GM12878 (cell line): ENCODE measurements at regions not wholly inside any gene's neighbourhood (a gene's known extent, or its start where the extent isn't known, plus 50 kb on each side); places are given as distances from the start of the nearest gene placed in this dataset.

Experiments used
- ATAC-seq: fragments of 200-7000 bp; cut with Tn5 transposase; 3 replicates; pipeline ENCODE4 v1.9.1; 2020; ENCODE audit warnings: mild to moderate bottlenecking, moderate library complexity
- BruUV-seq: library from RNA; stranded (reverse); fragments of 400-500 nt; replicated peaks from 2 replicates; lab custom pipeline; 2021; lab: Mats Ljungman, UMichigan
- CTCF ChIA-PET: fragments of 300-600 bp; sonication (Branson Sonifier 250); formaldehyde crosslinking; extraction: SDS; loops from one replicate; lab custom pipeline; 2021; ENCODE audit warnings: inconsistent platforms; lab: Yijun Ruan, JAX
- POLR2A ChIA-PET: fragments of 350-600 bp; formaldehyde crosslinking; extraction: SDS; loops from one replicate; lab custom pipeline; 2021; ENCODE audit warnings: inconsistent platforms; lab: Charles Lee
- RAD21 ChIA-PET: fragments of 300-600 bp; sonication (Branson Sonifier 250); formaldehyde crosslinking; loops from one replicate; lab custom pipeline; 2023; ENCODE audit warnings: antibody characterized with exemption; ENCODE audit not compliant: unreplicated experiment; lab: Charles Lee
- SMC1A ChIA-PET: fragments of 300-600 bp; sonication (Branson Sonifier 250); formaldehyde crosslinking; loops from one replicate; lab custom pipeline; 2023; ENCODE audit not compliant: unreplicated experiment, uncharacterized antibody; lab: Charles Lee
- DNase-seq: peaks from one replicate; pipeline ENCODE4 v3.0.0-alpha.2; 2011; ENCODE audit warnings: low read depth, low spot score
- FAIRE-seq: peaks from 3 replicates; lab custom pipeline; 2011; peaks lifted over from hg19 to GRCh38; lab: Jason Lieb, UNC
- H2AFZ ChIP-seq: 2 replicates; pipeline ENCODE4 v1.6.0; 2011; ENCODE audit warnings: low read depth, low read length, control low read depth; ENCODE audit not compliant: control insufficient read depth
- H3K27ac ChIP-seq: 2 replicates; pipeline ENCODE4 v1.5.1; 2011; ENCODE audit warnings: control low read depth; ENCODE audit not compliant: control insufficient read depth, insufficient read depth
- H3K27me3 ChIP-seq, 2 experiments: replicated peaks in 1 of 2; 2 replicates each; pipeline versions ENCODE4 v1.6.0 to v1.6.1; 2011; ENCODE audit warnings: low read length in 1 of 2; ENCODE audit not compliant: control insufficient read depth in 2 of 2, insufficient read depth in 2 of 2
- H3K36me3 ChIP-seq, 2 experiments: 2 replicates each; pipeline ENCODE4 v1.5.1; 2011; ENCODE audit warnings: low read length in 1 of 2; ENCODE audit not compliant: control insufficient read depth in 2 of 2, insufficient read depth in 2 of 2
- H3K4me1 ChIP-seq: 2 replicates; pipeline ENCODE4 v1.6.1; 2011; ENCODE audit warnings: mild to moderate bottlenecking, low read length, moderate library complexity, mixed read lengths; ENCODE audit not compliant: control insufficient read depth, insufficient read depth
- H3K4me2 ChIP-seq: 2 replicates; pipeline ENCODE4 v1.6.0; 2011; ENCODE audit warnings: control low read depth; ENCODE audit not compliant: control insufficient read depth, insufficient read depth
- H3K4me3 ChIP-seq: fragments of 200-600 bp; sonication (generic); 2 replicates; pipeline ENCODE4 v1.5.1; 2016
- H3K79me2 ChIP-seq: 2 replicates; pipeline ENCODE4 v1.6.0; 2011; ENCODE audit warnings: low read length; ENCODE audit not compliant: control insufficient read depth, insufficient read depth
- H3K9ac ChIP-seq: 2 replicates; pipeline ENCODE4 v1.8.0; 2011; ENCODE audit warnings: low read length, control low read depth, mixed read lengths; ENCODE audit not compliant: control insufficient read depth, insufficient read depth
- H3K9me3 ChIP-seq: replicated peaks from 3 replicates; pipeline ENCODE4 v1.5.1; 2011; ENCODE audit warnings: mild to moderate bottlenecking, low read length; ENCODE audit not compliant: control insufficient read depth, insufficient read depth
- H4K20me1 ChIP-seq: 2 replicates; pipeline ENCODE4 v1.6.0; 2011; ENCODE audit not compliant: control insufficient read depth, insufficient read depth
- ASH2L ChIP-seq: fragments of 300-600, 200-600 bp; sonication (generic); IDR thresholded peaks from 2 replicates; pipeline ENCODE4 v1.6.1; 2017; ENCODE audit warnings: low read depth, mild to moderate bottlenecking, borderline replicate concordance
- ATF7 ChIP-seq: fragments of 450-650 bp; IDR thresholded peaks from 2 replicates; pipeline ENCODE4 v1.6.1; 2016; ENCODE audit warnings: low read depth, mild to moderate bottlenecking
- DPF2 ChIP-seq: fragments of 450-650 bp; IDR thresholded peaks from 2 replicates; pipeline ENCODE4 v1.6.1; 2017; ENCODE audit warnings: mild to moderate bottlenecking
- EP300 ChIP-seq, 2 experiments: fragments of 150-350 bp in 1 of 2; IDR thresholded peaks; 2 replicates each; pipeline ENCODE4 v1.6.1; 2011 to 2012; ENCODE audit warnings: low read depth in 2 of 2, low read length in 2 of 2, borderline replicate concordance in 1 of 2, improper control_type of control experiment in 1 of 2, inconsistent platforms in 1 of 2; ENCODE audit not compliant: control insufficient read depth in 1 of 2
- ETV6 ChIP-seq, 2 experiments: fragments of 450-650 bp in 1 of 2; IDR thresholded peaks in 1 of 2; conservative IDR thresholded peaks in 1 of 2; 2 replicates each; pipeline ENCODE4 v1.6.1; 2014; ENCODE audit warnings: antibody characterized with exemption in 1 of 2, borderline replicate concordance in 1 of 2, low read depth in 1 of 2, mild to moderate bottlenecking in 1 of 2, moderate library complexity in 1 of 2
- HDAC6 ChIP-seq: fragments of 200-600 bp; sonication (generic); IDR thresholded peaks from one replicate; pipeline ENCODE4 v1.8.0; 2017; ENCODE audit warnings: antibody characterized with exemption; ENCODE audit not compliant: unreplicated experiment
- IKZF1 ChIP-seq: fragments of 450-650 bp; conservative IDR thresholded peaks from 2 replicates; pipeline ENCODE4 v1.6.1; 2017; ENCODE audit warnings: antibody characterized with exemption, mild to moderate bottlenecking
- JUNB ChIP-seq: IDR thresholded peaks from 2 replicates; pipeline ENCODE4 v1.6.1; 2016; ENCODE audit warnings: antibody characterized with exemption, mild to moderate bottlenecking
- MEF2B ChIP-seq: fragments of 450-650 bp; IDR thresholded peaks from 2 replicates; pipeline ENCODE4 v1.6.1; 2018; ENCODE audit warnings: mild to moderate bottlenecking, moderate library complexity; ENCODE audit not compliant: partially characterized antibody, poor library complexity, severe bottlenecking
- MYC ChIP-seq: IDR thresholded peaks from 2 replicates; pipeline ENCODE4 v1.6.1; 2011; ENCODE audit warnings: mild to moderate bottlenecking, low read length, moderate library complexity, inconsistent platforms; ENCODE audit not compliant: insufficient read depth, insufficient replicate concordance, insufficient read length, severe bottlenecking
- NFYA ChIP-seq: IDR thresholded peaks from 2 replicates; pipeline ENCODE4 v1.6.1; 2011; ENCODE audit warnings: low read depth, mild to moderate bottlenecking, low read length, improper control_type of control experiment, borderline replicate concordance
- NFYB ChIP-seq: IDR thresholded peaks from 2 replicates; pipeline ENCODE4 v1.6.1; 2011; ENCODE audit warnings: low read depth, mild to moderate bottlenecking, low read length, improper control_type of control experiment, moderate library complexity; ENCODE audit not compliant: insufficient read depth
- RFX5 ChIP-seq: IDR thresholded peaks from 2 replicates; pipeline ENCODE4 v1.6.1; 2011; ENCODE audit warnings: low read depth, low read length, improper control_type of control experiment
- ZNF274 ChIP-seq: IDR thresholded peaks from one replicate; pipeline ENCODE4 v1.8.0; 2011; ENCODE audit not compliant: insufficient read length, insufficient read depth
- ZNF384 ChIP-seq: IDR thresholded peaks from 2 replicates; pipeline ENCODE4 v1.6.1; 2012; ENCODE audit warnings: low read depth, mild to moderate bottlenecking, low read length, improper control_type of control experiment, borderline replicate concordance
- WGBS: methylation state at CpG from one replicate; pipeline ENCODE4 v1.1.6; 2016; ENCODE audit warnings: low lambda C conversion rate; ENCODE audit not compliant: insufficient replicate concordance, insufficient coverage; ENCODE audit errors: missing lambda C conversion rate; 5-methylcytosine and 5-hydroxymethylcytosine counted together
- in situ Hi-C: fragments of 300-500 bp; cut with MboI; formaldehyde crosslinking; loops from 9 replicates; pipeline ENCODE4 v1.14.3; 2018; ENCODE audit warnings: mixed read lengths
- intact Hi-C: fragments of 100-400 bp; cut with micrococcal nuclease; formaldehyde crosslinking; loops from one replicate; pipeline ENCODE4 v1.14.2; 2022; ENCODE audit not compliant: unreplicated experiment
- TF ChIP-seq, protein P1 (sequence below): fragments of 450-650 bp; IDR thresholded peaks from 2 replicates; pipeline ENCODE4 v1.6.1; 2016; ENCODE audit warnings: mild to moderate bottlenecking
- TF ChIP-seq, protein P2 (sequence below): IDR thresholded peaks from 2 replicates; pipeline ENCODE4 v1.6.1; 2012; ENCODE audit warnings: low read depth, low read length, improper control_type of control experiment
- TF ChIP-seq, protein P3 (sequence below): fragments of 450-650 bp; conservative IDR thresholded peaks from 2 replicates; pipeline ENCODE4 v1.6.1; 2017; ENCODE audit warnings: mild to moderate bottlenecking, moderate library complexity

DNA sequence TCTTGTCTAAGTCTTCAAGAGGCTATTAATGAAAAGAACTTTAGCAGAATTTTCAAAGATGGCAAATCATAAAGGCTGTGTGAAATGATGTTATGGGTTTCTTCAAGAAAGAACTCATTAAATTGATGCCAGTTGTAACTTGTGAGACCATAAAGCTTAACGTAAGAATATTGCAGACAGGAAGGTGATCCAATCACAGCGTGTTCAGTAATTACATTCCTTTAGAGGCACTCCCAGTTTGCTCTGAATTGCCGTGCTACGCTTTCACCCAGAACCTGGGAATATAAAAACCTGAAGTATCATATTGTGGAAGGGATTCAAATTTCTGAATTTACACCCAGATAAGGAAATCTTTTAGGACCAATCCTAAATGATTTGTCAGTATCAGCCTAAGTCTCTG, 64.1 kb upstream of the ITGB1 start:
- 69% methylated on average over 4 of the region's 4 CpGs for WGBS
- no peak overlapping the region for H3K9ac ChIP-seq
- no peak overlapping the region for H3K4me2 ChIP-seq
- H4K20me1 ChIP-seq = no peaks in the 10 kb centered on the region
- POLR2A ChIA-PET = no interaction called here
- no peaks in the 10 kb centered on the region for H3K4me1 ChIP-seq
- no peak overlapping the region for H2AFZ ChIP-seq
- intact Hi-C loops = no loop called here
- no peaks in the 10 kb centered on the region for H3K9me3 ChIP-seq
- SMC1A ChIA-PET = no interaction called here
- H3K4me3 ChIP-seq = no peak overlapping the region
- DNase-seq (no peak), FAIRE-seq (no peak), ATAC-seq (no peak)
- no TSS peak for BruUV-seq
- in situ Hi-C loops = no loop called here
- no peaks in the 10 kb centered on the region for H3K79me2 ChIP-seq
- H3K27ac ChIP-seq = no peak overlapping the region
- RAD21 ChIA-PET = no interaction called here
- CTCF ChIA-PET = interaction anchor here (1.1 kb wide), 1 partner anchor 313 kb away, joined by 3 read pairs; no protein-coding TSS in a partner anchor
- H3K36me3 ChIP-seq = no peaks in the 10 kb centered on the region
- no peaks in the 10 kb centered on the region for H3K27me3 ChIP-seq
- TF ChIP-seq ZNF384 (no peak), EP300 (IDR thresholded peaks at IDR 0.05; ENCODE audit: borderline replicate concordance in 1 of 2, control insufficient read depth in 1 of 2, low read depth in 2 of 2, low read length in 2 of 2) (no peak), NFYA (no peak), JUNB (no peak), DPF2 (no peak), ATF7 (no peak), MEF2B (no peak), NFYB (no peak), ETV6 (conservative IDR thresholded peaks at IDR 0.05 in 1 of 2, IDR thresholded peaks at IDR 0.05 in 1 of 2; ENCODE audit: borderline replicate concordance in 1 of 2, low read depth in 1 of 2) (no peak), RFX5 (no peak), IKZF1 (no peak), ZNF274 (no peak), MYC (no peak), ASH2L (no peak), HDAC6 (no peak)
- TF ChIP-seq, protein P1, sequence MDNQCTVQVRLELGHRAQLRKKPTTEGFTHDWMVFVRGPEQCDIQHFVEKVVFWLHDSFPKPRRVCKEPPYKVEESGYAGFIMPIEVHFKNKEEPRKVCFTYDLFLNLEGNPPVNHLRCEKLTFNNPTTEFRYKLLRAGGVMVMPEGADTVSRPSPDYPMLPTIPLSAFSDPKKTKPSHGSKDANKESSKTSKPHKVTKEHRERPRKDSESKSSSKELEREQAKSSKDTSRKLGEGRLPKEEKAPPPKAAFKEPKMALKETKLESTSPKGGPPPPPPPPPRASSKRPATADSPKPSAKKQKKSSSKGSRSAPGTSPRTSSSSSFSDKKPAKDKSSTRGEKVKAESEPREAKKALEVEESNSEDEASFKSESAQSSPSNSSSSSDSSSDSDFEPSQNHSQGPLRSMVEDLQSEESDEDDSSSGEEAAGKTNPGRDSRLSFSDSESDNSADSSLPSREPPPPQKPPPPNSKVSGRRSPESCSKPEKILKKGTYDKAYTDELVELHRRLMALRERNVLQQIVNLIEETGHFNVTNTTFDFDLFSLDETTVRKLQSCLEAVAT = no peak
- TF ChIP-seq, protein P2, sequence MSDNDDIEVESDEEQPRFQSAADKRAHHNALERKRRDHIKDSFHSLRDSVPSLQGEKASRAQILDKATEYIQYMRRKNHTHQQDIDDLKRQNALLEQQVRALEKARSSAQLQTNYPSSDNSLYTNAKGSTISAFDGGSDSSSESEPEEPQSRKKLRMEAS = no peak
- TF ChIP-seq, protein P3, sequence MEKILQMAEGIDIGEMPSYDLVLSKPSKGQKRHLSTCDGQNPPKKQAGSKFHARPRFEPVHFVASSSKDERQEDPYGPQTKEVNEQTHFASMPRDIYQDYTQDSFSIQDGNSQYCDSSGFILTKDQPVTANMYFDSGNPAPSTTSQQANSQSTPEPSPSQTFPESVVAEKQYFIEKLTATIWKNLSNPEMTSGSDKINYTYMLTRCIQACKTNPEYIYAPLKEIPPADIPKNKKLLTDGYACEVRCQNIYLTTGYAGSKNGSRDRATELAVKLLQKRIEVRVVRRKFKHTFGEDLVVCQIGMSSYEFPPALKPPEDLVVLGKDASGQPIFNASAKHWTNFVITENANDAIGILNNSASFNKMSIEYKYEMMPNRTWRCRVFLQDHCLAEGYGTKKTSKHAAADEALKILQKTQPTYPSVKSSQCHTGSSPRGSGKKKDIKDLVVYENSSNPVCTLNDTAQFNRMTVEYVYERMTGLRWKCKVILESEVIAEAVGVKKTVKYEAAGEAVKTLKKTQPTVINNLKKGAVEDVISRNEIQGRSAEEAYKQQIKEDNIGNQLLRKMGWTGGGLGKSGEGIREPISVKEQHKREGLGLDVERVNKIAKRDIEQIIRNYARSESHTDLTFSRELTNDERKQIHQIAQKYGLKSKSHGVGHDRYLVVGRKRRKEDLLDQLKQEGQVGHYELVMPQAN = no peak
